ENCODE measurements at regions not wholly inside any gene's neighbourhood (a gene's known extent, or its start where the extent isn't known, plus 50 kb on each side); places are given as distances from the start of the nearest gene placed in this dataset.

DNA sequence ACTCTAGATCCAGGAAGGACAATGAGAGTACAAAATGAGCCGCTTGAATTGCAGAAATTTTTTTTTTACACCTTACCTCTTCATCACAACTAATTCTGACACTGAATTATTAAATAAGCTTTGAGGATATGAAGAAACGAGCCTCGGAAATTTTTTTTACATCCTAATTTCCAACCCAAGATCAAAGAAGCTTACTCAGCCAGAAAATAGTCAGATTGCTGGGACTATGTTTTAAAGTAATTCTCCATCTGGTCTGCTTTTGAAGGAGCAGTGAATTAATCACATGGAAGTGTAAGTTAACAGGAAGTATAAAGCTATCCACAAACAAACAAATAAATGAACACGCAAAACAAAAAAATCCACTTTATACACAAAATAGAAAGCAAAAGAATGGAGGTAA, 437.0 kb upstream of the KCNMB2 start (continued):
- TF ChIP-seq RORA (CRISPR knock-in tag; IDR thresholded peaks at IDR 0.05) (no peak), PAWR (CRISPR knock-in tag; IDR thresholded peaks at IDR 0.05; ENCODE audit: borderline replicate concordance) (no peak), ZNF678 (CRISPR knock-in tag; IDR thresholded peaks at IDR 0.05) (no peak), ZNF343 (CRISPR knock-in tag; IDR thresholded peaks at IDR 0.05) (no peak), SALL2 (CRISPR knock-in tag; IDR thresholded peaks at IDR 0.05) (no peak), ZNF431 (CRISPR knock-in tag; IDR thresholded peaks at IDR 0.05; ENCODE audit: borderline replicate concordance, low read depth) (no peak), HMG20A (CRISPR knock-in tag; IDR thresholded peaks at IDR 0.05; ENCODE audit: borderline replicate concordance) (no peak), REL (CRISPR knock-in tag; conservative IDR thresholded peaks at IDR 0.05) (no peak), FOSL1 (CRISPR knock-in tag; IDR thresholded peaks at IDR 0.05; ENCODE audit: borderline replicate concordance) (no peak), HCFC1 (IDR thresholded peaks at IDR 0.05; ENCODE audit: low read depth, low read length) (no peak)
- TF ChIP-seq, protein P1, sequence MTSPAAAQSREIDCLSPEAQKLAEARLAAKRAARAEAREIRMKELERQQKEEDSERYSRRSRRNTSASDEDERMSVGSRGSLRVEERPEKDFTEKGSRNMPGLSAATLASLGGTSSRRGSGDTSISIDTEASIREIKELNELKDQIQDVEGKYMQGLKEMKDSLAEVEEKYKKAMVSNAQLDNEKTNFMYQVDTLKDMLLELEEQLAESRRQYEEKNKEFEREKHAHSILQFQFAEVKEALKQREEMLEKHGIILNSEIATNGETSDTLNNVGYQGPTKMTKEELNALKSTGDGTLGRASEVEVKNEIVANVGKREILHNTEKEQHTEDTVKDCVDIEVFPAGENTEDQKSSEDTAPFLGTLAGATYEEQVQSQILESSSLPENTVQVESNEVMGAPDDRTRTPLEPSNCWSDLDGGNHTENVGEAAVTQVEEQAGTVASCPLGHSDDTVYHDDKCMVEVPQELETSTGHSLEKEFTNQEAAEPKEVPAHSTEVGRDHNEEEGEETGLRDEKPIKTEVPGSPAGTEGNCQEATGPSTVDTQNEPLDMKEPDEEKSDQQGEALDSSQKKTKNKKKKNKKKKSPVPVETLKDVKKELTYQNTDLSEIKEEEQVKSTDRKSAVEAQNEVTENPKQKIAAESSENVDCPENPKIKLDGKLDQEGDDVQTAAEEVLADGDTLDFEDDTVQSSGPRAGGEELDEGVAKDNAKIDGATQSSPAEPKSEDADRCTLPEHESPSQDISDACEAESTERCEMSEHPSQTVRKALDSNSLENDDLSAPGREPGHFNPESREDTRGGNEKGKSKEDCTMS (CRISPR knock-in tag; conservative IDR thresholded peaks at IDR 0.05), result no peak
- TF ChIP-seq, protein P2, sequence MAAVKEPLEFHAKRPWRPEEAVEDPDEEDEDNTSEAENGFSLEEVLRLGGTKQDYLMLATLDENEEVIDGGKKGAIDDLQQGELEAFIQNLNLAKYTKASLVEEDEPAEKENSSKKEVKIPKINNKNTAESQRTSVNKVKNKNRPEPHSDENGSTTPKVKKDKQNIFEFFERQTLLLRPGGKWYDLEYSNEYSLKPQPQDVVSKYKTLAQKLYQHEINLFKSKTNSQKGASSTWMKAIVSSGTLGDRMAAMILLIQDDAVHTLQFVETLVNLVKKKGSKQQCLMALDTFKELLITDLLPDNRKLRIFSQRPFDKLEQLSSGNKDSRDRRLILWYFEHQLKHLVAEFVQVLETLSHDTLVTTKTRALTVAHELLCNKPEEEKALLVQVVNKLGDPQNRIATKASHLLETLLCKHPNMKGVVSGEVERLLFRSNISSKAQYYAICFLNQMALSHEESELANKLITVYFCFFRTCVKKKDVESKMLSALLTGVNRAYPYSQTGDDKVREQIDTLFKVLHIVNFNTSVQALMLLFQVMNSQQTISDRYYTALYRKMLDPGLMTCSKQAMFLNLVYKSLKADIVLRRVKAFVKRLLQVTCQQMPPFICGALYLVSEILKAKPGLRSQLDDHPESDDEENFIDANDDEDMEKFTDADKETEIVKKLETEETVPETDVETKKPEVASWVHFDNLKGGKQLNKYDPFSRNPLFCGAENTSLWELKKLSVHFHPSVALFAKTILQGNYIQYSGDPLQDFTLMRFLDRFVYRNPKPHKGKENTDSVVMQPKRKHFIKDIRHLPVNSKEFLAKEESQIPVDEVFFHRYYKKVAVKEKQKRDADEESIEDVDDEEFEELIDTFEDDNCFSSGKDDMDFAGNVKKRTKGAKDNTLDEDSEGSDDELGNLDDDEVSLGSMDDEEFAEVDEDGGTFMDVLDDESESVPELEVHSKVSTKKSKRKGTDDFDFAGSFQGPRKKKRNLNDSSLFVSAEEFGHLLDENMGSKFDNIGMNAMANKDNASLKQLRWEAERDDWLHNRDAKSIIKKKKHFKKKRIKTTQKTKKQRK (IDR thresholded peaks at IDR 0.05; ENCODE audit: low read length), result no peak
